WTC11 (cell line): ENCODE measurements at regions not wholly inside any gene's neighbourhood (a gene's known extent, or its start where the extent isn't known, plus 50 kb on each side); places are given as distances from the start of the nearest gene placed in this dataset.

ENCODE experiments used
- ATF3 ChIP-seq: sonication (generic); formaldehyde crosslinking; conservative IDR thresholded peaks from 2 replicates; pipeline ENCODE4 v1.8.1; 2022; ENCODE audit warnings: mild to moderate bottlenecking, missing genetic modification reagents
- ETV6 ChIP-seq: sonication (generic); formaldehyde crosslinking; IDR thresholded peaks from 2 replicates; pipeline ENCODE4 v1.8.1; 2022; ENCODE audit warnings: mild to moderate bottlenecking, missing genetic modification reagents

DNA sequence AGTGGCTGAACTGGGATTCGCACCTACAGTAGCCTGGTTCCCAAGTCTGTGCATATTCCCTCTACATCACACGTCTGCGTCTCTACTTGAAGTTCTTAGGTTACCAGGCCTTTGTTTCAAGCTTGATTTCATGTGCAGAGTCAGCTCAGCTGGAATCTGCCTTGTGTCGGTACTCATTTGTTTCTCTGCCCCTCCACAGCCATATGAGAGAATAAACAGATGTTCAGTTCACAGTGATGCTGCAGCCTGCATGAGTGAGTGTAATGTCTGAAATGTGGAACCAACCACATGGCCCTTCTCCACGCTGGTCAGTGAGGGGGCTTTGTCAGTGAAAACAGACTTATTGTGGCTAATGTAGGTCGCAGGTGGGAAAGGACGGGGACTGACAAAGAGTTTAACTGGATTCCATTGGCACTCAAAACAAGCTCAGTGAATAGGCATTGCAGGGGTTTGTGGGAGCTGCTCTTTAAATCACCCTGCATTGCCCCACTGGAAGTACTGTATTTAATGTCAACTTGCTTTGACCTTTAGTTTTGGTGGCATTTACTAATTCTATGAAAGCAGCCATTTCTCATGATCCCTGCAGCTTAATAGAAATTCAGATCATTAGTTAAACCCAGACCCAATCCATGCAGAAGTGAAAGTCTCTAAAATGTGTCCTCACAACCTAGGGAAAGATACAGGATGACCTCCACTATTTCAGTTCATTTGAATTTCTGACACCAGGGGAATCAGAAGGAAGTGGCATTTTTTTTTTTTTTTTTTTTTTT, 136.4 kb upstream of the FAM78B start:
- TF ChIP-seq ATF3 (CRISPR knock-in tag): no peak
- TF ChIP-seq ETV6 (CRISPR knock-in tag): no peak
